Breast epithelium (tissue), 3 donors: ENCODE measurements at regions not wholly inside any gene's neighbourhood (a gene's known extent, or its start where the extent isn't known, plus 50 kb on each side); places are given as distances from the start of the nearest gene placed in this dataset.

Experiments
- CTCF ChIP-seq, 3 donors: fragments of 450-650 bp; IDR thresholded peaks; one replicate each; pipeline ENCODE4 v1.5.1; 2016 to 2017; ENCODE audit warnings: antibody characterized with exemption in 3 of 3, mild to moderate bottlenecking in 3 of 3, moderate library complexity in 3 of 3
- POLR2A ChIP-seq: fragments of 450-650 bp; IDR thresholded peaks from one replicate; pipeline ENCODE4 v1.6.1; 2016; ENCODE audit warnings: antibody characterized with exemption, mild to moderate bottlenecking, moderate library complexity

DNA sequence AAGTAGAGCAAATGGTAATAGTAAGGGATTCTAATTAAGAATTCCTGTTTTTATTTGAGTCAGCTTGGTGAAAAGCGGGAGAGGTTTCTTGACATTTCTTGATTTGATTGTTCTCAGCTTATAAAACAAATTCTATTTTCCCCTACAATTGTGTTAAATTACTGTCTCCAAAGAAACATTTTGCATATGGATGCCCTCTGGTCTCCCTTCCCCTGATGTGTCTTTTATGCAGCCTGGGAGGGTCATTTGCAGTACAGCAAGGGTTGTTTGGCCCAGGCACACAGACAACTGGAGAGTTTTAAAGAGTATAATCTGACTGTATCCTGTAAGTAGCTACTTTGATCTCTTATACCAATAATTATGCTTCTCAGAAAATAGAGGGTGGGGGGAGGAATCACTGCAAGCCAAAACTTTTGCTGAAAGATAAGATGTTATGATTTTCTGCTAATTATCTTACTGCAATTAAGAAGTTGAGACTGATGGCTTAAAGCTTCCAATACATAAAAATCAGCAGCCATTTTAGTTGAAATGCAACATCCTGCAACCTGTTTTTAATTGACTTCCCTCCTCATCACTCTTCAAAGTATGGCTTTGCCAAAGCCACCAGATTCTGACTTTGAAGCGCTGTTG lies 204.1 kb upstream of the SEMA6A start:
- no peak for TF ChIP-seq CTCF (IDR thresholded peaks at IDR 0.05)
- no peak for TF ChIP-seq POLR2A
